ENCODE measurements at regions not wholly inside any gene's neighbourhood (a gene's known extent, or its start where the extent isn't known, plus 50 kb on each side); places are given as distances from the start of the nearest gene placed in this dataset.

DNA sequence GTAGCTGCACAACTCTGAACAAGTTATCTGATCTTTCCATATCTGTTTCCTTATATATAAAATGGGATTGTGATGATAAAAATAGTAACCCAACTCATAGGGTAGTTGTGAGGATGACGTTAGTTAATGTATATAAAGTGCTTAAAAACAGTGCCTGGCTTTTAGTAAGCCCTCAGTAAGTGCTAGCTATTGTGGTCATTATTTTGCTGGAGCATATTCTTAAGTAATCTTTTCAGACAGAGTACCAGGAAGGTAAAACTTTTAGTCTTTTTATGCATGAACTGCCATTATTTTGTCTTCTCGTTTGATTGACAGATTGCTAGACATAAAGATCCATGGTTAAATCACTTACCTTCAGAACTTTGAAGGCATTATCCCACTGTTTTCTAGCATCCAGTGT, 62.5 kb upstream of the SIM2 start:
- no peak for DNase-seq

DNA sequence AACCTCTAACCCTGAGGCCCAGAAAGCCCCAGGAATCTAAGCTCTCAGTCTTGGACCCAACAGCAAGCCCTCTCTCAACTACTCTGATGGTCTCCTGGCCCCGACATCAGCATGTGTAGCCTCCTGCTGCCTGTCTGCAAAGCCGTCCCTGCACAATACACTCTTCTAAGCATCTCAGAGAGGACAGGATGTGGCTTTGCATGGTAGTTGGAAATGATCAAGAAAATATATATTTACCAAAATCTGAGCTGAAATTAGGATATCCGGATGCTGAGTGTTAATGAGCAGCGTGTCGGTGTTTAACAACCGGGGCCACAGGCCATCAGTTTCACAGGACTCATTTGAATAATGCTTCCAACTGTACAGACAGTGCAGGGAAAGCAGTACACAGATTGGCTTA, 59.1 kb upstream of the SIM2 start:
- DNase-seq, result no peak

DNA sequence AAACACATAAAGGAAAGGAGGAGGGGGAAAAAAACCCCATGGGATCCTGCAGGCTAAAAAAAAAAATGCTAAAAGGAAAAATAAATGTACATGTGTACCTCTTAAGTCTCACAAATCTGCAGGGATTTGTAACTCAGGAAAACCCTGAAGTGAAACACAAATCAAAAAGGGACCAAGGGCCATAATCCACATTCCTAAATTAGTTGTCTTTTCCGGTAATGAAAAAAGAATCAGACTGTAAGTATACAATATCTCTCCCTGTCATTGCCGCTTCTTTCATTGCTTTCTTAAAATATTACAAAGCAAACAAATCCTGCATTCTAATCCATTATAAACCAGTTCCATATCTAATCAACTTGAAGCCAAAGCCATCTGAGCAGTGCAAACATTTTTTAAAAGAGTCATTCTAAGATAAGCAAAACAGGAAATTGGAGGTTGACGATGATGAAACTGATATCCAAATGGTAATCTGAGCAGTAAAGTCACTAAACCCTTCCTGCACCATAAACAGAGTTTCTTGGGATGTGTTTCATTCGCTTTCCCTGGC, 58.7 kb upstream of the SIM2 start:
- DNase-seq, result no peak

DNA sequence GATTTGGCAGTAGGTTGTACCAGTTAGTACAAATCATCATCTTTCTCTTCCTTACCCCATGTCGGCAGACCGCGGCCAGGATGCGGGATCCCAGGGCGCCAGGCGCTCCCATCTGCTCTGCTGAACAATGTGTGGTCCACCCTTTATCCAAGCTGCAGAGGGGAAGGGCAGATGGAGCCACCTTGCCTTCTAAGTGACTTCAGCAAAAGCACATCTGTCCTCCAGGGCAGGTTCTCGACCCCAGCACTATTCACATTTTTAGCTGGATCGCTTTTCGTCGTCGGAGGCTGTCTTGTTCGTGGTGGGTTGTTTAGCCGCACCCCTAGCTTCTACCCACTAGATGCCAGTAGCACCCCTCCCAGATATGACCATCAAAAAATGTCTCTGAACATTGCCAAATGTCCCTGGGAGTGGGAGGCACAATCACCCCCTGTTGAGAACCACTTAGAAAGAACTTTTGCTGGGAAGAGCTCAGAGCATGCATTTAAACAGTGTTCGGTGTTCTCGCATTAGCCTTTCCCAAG, 58.1 kb upstream of the SIM2 start:
- no peak for DNase-seq

DNA sequence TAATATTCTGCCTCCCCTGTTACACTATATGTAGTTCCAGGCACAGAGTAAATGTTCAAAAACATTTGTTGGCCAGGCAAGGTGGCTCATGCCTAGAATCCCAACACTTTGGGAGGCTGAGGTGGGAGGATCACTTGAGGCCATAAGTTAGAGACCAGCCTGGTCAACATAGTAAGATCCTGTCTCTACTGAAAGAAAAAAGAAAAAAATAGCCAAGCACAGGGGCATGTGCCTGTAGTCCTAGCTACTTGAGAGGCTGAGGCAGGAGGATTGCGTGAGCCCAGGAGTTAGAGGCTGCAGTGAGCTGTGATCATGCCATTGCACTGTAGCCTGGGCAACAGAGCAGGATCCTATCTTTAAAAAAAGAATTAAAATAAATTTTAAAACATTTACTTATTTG, 57.6 kb upstream of the SIM2 start:
- DNase-seq, result no peak

DNA sequence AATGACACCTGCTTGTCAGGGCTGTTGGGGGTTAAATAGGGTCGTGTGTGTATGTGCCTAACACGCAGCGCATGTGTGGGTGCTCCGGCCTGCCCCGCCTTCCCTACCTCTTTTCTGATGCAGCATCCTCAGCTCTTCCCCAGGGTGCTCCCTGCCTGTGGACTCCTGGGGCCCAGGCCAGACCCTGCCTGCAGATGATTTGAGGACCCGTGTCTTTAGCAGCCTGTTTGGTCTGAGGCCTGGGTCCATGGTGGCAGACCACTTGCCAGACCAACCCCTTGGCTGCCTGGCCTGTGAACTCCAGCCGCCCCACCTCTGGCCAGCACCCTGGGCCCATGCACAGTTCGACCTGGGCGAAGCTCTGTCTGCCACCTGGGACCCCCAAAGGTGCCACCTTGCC, 57.0 kb upstream of the SIM2 start:
- no peak for DNase-seq

DNA sequence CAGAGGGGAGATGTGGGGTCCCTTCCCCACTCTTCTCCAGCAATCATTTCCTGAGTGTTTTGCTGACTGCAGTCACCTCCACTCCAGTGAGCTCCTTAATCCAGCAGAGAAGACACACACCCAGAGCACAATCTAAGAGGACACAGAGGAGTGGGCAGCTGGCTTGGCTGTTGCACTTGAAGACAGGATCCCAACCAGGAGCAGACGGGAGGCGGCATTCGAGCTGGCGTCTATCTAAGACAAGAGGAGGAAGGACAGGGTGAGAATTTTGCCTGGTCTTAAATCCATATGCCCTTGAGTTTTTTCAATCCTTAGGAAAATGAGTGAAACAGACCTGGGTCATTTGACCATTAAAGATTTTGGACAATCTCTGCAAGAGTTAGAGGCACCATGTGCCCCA, 56.1 kb upstream of the SIM2 start:
- no peak for DNase-seq

DNA sequence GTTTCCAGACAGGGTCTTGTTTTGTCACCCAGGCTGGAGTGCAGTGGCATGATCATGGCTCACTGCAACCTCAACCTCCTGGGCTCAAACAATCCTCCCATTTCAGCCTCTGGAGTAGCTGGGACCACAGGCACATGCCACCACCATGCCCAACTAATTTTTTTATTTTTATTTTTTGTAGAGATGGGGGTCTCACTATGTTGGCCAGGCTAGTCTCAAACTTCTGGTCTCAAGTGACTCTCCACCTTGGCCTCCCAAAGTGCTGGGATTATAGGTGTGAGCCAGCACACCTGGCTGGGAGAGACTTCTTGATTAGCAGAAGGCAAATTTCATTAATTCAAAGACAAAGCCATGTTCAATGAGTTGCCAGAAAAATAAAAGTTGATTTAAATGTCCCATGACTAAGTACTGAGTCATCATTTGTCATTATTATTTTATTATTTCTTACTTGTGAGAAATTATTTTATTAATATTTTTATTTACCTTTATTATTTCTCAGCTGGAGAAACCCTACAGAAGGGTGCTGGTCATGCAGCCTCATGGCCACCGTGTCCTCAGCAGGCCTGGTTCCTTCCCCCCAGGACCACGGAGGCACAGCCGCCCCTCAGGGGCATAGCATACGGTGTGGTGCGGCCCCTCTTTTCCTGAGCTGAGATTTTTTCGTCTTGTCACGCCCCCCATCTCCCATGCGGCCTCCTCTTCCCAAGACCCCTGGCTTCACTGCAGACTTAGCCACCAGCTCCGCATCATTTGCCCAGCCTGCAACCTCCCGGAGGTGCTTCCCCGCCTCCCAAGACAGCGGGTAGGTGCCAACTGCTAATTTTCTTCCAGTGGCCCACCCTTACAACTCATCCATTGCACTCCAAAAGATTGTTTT, 55.3 kb upstream of the SIM2 start:
- no peak for DNase-seq

DNA sequence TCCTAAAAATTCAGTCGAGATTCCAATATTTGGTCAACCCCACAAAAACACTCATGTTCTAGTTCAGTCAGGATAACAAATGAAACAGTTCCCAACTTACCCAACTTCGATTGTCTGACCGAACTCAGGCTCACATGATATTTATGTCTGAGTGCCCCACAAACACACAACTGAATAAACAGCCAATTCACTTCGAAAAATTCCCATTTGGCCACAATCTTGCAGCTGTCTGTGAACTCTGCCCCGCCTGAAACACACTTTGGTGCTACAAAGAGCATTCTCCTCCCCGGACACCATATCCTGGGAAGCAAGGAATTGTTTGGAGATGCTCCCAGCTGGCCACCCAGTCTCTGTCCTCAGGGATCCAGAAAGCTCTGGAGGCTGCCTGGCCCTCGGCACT, 52.9 kb upstream of the SIM2 start:
- DNase-seq, result no peak

DNA sequence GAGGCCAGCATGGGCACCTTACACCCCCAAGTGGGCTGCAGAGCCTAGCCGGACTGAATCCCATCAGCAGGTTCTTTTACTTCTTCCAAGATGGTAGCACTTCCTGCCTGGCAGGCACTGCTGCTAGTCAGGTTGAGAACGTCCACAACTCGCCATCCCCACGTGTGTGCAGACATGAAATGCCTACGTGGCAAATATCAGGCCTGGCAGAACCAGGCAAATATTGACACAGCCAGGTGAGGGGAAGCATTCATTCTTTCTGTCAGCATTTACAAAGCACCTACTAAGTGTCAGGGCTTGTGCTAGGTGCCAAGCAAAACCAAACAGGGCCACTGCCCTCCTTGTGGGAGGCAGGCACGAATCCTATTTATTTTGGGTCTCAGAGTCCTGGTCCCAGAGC, 52.3 kb upstream of the SIM2 start:
- no peak for DNase-seq

DNA sequence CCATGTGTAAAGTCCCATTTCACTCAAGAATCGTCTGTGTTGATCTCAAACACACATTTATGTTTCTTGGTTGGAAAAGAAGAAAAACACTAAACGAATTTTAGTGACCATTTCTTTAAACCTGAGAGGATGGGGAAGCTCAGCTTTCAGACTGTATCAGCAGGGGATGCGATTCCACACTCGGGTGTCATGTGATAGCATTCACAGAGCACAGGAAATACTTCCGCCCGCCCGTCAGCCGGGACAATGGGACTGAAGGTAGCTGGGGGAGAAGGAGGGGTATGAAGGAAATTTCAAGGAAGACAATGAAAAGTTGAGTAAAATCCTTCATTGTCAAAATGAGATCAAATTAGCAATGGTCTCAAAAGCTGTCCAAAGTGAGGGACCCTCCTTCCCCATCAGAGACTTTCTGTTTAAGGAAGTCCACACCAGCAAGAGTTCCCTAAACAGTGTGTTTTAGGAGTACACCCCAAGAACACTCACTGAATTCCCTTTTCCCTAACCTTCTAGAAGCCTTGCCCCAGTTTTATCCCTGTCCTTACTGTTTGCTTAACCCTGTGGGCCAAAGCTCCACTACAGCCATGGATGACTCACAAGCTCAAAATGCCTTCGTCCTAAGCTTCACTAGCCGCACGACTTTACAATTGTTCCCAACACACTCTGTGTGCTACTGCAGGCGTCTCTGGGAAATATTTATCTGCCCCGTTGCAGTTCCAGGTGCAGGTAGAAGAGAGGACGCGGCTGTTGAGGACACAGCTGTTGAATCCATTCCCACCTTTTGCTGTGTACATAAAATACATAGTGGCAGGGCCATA, 51.4 kb upstream of the SIM2 start:
- DNase-seq, result no peak

Data from left hindlimb (tissue), 1 donor.